ENCODE measurements at regions not wholly inside any gene's neighbourhood (a gene's known extent, or its start where the extent isn't known, plus 50 kb on each side); places are given as distances from the start of the nearest gene placed in this dataset.

GRCh38 chr12:94750864-94751263 lies 100.5 kb upstream of the TMCC3 start:
- no peaks in the 10 kb centered on the region for H3K4me1 ChIP-seq
- H3K4me3 ChIP-seq, result no peak overlapping the region
- 39% methylated on average over 6 of the region's 6 CpGs for WGBS (ENCODE audit: missing lambda C conversion rate)
- H3K9me3 ChIP-seq, result no peaks in the 10 kb centered on the region
- CTCF ChIA-PET, result interaction anchor here (1.2 kb wide), 1 partner anchor 8 kb away, joined by 3 read pairs; no protein-coding TSS in a partner anchor
- DNase-seq (ENCODE audit: low read depth in 1 of 2, low spot score in 1 of 2) (no peak), FAIRE-seq (no peak), ATAC-seq (no peak)
- H3K27ac ChIP-seq, result no peak overlapping the region
- no peak overlapping the region for H3K4me2 ChIP-seq
- no peak for TF ChIP-seq NPAS2 (CRISPR knock-in tag; IDR thresholded peaks at IDR 0.05; ENCODE audit: borderline replicate concordance)
- POLR2A ChIA-PET, result no interaction called here

DNA sequence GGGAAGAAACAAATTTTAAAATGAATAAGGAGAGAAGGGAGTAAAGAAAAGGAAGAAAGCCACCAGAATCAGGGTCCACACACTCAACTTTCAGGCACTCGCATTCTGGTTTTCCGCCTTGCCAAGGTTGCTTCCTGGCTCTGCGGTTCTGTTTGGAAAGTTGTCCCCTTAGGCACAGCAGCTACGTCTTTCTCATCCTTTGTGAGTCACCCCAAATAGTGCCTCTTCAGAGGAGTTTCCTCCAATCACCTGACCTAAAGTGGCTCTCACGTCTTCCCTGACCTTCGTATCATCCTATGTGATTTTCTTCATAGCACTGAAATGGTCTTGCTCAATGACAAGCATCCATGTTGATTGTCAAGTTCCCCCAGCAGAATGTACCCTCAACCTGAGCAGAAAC lies 99.5 kb upstream of the TMCC3 start:
- POLR2A ChIA-PET, result no interaction called here
- WGBS (ENCODE audit: missing lambda C conversion rate), result 64% methylated on average over 6 of the region's 6 CpGs
- H3K4me2 ChIP-seq, result no peak overlapping the region
- H3K27ac ChIP-seq, result no peak overlapping the region
- CTCF ChIA-PET, result interaction anchor here (0.5 to 1.2 kb wide), 2 partner anchors 9 to 24 kb away, joined by 3 to 4 read pairs; no protein-coding TSS in a partner anchor
- no peak for ATAC-seq
- no peak for TF ChIP-seq SREBF2 (IDR thresholded peaks at IDR 0.05)
- TF ChIP-seq EHF (CRISPR knock-in tag; IDR thresholded peaks at IDR 0.05), result no peak
- TF ChIP-seq BHLHE40 (IDR thresholded peaks at IDR 0.05; ENCODE audit: low read depth, low read length), result no peak
- no peak for TF ChIP-seq RNF2 (IDR thresholded peaks at IDR 0.05; ENCODE audit: borderline replicate concordance, low read depth)
- TF ChIP-seq HDAC2 (IDR thresholded peaks at IDR 0.05), result no peak
- TF ChIP-seq SMC3 (IDR thresholded peaks at IDR 0.05), result no peak
- TF ChIP-seq RARB (CRISPR knock-in tag; IDR thresholded peaks at IDR 0.05), result no peak
- TF ChIP-seq HOXB5 (CRISPR knock-in tag; IDR thresholded peaks at IDR 0.05), result no peak
- TF ChIP-seq TP53 (CRISPR knock-in tag; IDR thresholded peaks at IDR 0.05), result no peak
- TF ChIP-seq FOSL2 (IDR thresholded peaks at IDR 0.05), result no peak
- no peak for TF ChIP-seq FOSL2 (CRISPR knock-in tag; IDR thresholded peaks at IDR 0.05)
- no peak for TF ChIP-seq POLR2A (IDR thresholded peaks at IDR 0.05; ENCODE audit: low read length)
- TF ChIP-seq HOXA7 (CRISPR knock-in tag; IDR thresholded peaks at IDR 0.05), result no peak
- no peak for TF ChIP-seq MAFK (IDR thresholded peaks at IDR 0.05; ENCODE audit: partially characterized antibody)
- no peak for TF ChIP-seq JUNB (IDR thresholded peaks at IDR 0.05)
- no peak for TF ChIP-seq ZC3H11A (IDR thresholded peaks at IDR 0.05)
- TF ChIP-seq RCOR1 (IDR thresholded peaks at IDR 0.05; ENCODE audit: low read depth, low read length), result no peak
- TF ChIP-seq HES2 (IDR thresholded peaks at IDR 0.05), result no peak
- TF ChIP-seq, protein P1, sequence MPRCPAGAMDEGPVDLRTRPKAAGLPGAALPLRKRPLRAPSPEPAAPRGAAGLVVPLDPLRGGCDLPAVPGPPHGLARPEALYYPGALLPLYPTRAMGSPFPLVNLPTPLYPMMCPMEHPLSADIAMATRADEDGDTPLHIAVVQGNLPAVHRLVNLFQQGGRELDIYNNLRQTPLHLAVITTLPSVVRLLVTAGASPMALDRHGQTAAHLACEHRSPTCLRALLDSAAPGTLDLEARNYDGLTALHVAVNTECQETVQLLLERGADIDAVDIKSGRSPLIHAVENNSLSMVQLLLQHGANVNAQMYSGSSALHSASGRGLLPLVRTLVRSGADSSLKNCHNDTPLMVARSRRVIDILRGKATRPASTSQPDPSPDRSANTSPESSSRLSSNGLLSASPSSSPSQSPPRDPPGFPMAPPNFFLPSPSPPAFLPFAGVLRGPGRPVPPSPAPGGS (IDR thresholded peaks at IDR 0.05), result no peak
- no peaks in the 10 kb centered on the region for H3K9me3 ChIP-seq
- H3K4me3 ChIP-seq, result no peak overlapping the region
- no peak for DNase-seq (ENCODE audit: low read depth in 1 of 2, low spot score in 1 of 2)
- no peak for FAIRE-seq
- H3K4me1 ChIP-seq, result no peaks in the 10 kb centered on the region

GRCh38 chr12:94749455-94749854 lies 99.1 kb upstream of the TMCC3 start:
- Histone ChIP-seq H3K9me3 (no peaks in the 10 kb centered on the region), H3K4me1 (no peaks in the 10 kb centered on the region), H3K27ac (no peak overlapping the region), H3K4me2 (no peak overlapping the region), H3K4me3 (no peak overlapping the region)
- no peak for ATAC-seq
- WGBS (ENCODE audit: missing lambda C conversion rate), result 84% methylated on average over 7 of the region's 7 CpGs
- FAIRE-seq, result no peak
- ChIA-PET CTCF (interaction anchor here (0.5 kb wide), 1 partner anchor 24 kb away, joined by 4 read pairs; no protein-coding TSS in a partner anchor), POLR2A (no interaction called here)
- TF ChIP-seq, protein P2, sequence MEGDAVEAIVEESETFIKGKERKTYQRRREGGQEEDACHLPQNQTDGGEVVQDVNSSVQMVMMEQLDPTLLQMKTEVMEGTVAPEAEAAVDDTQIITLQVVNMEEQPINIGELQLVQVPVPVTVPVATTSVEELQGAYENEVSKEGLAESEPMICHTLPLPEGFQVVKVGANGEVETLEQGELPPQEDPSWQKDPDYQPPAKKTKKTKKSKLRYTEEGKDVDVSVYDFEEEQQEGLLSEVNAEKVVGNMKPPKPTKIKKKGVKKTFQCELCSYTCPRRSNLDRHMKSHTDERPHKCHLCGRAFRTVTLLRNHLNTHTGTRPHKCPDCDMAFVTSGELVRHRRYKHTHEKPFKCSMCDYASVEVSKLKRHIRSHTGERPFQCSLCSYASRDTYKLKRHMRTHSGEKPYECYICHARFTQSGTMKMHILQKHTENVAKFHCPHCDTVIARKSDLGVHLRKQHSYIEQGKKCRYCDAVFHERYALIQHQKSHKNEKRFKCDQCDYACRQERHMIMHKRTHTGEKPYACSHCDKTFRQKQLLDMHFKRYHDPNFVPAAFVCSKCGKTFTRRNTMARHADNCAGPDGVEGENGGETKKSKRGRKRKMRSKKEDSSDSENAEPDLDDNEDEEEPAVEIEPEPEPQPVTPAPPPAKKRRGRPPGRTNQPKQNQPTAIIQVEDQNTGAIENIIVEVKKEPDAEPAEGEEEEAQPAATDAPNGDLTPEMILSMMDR (IDR thresholded peaks at IDR 0.05), result no peak
- no peak for DNase-seq (ENCODE audit: low read depth in 1 of 2, low spot score in 1 of 2)
